NCI-H2081 treated with DMSO at 0.1 percent for 48 hours (cell line): ENCODE measurements at regions not wholly inside any gene's neighbourhood (a gene's known extent, or its start where the extent isn't known, plus 50 kb on each side); places are given as distances from the start of the nearest gene placed in this dataset.

Experiments
- DNase-seq: peaks from one replicate; lab custom pipeline; 2025; lab: John Stamatoyannopoulos, UW

GRCh38 chr4:19707876-19708275, 543.8 kb upstream of the SLIT2 start:
- DNase-seq, result no peak

GRCh38 chr4:19703391-19703790, 548.3 kb upstream of the SLIT2 start:
- no peak for DNase-seq

DNA sequence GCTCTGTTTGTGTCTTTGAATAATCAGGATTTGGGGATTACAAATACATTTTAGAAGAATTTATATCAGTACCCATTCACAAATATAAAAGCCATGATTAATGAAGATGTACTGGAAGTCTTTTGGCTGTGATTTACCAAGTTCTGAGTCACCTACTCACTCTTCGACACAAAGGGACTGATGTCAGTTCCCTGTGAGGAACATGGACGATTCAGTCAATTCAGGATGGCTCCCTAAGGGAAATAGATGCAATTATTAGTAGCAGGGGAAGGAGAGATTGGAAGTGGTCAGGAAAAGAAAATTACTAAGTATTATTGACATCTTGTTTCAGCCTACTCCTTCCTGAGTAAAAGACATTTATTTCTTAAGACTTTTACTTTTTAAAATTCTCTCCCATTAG, 550.7 kb upstream of the SLIT2 start:
- DNase-seq, result no peak

DNA sequence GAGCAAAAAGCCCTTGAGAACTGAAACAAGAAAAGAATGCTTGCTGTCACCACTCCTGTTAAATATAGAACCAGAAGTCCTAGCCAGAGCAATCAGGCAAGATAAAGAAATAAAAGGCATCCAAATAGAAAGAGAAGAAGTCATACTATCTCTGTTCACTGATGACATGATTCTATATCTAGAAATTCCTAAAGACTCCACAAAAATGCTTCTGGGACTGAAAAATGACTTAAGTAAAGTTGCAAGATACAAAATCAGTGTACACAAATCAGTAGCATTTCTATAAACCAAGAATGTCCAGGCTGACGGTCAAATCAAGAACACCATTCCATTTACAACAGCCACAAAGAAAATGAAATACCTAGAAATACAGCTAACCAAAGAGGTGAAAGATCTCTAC, 552.7 kb upstream of the SLIT2 start:
- no peak for DNase-seq

- DNase-seq, result no peak
Measured at GRCh38 chr4:19694812-19695211, 556.9 kb upstream of the SLIT2 start.

- DNase-seq, result no peak
Measured at GRCh38 chr4:19693936-19694570, 557.7 kb upstream of the SLIT2 start.

GRCh38 chr4:19689511-19689910, 562.2 kb upstream of the SLIT2 start:
- DNase-seq, result no peak

DNA sequence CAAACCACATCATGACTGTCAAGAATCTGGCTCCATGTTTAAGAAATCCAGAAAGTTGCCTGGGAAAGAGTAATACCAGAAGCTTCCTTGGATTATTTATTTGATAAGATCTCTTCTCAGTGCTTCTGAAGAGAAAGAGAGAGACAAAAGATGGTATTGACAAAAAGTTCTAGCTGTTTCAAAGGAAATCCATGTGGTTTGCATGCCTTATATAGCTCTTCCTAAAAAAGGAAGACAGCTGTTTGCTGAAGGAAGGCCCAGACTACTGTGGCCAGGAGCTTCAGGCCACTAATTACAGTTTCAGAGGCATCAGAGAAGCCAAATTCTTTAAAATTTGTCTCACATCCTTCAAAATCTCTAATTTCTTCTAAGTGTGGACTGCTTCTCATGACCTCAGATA, 565.2 kb upstream of the SLIT2 start:
- no peak for DNase-seq

GRCh38 chr4:19684084-19684483, 567.6 kb upstream of the SLIT2 start:
- no peak for DNase-seq

GRCh38 chr4:19683426-19683825, 568.3 kb upstream of the SLIT2 start:
- DNase-seq, result no peak

DNA sequence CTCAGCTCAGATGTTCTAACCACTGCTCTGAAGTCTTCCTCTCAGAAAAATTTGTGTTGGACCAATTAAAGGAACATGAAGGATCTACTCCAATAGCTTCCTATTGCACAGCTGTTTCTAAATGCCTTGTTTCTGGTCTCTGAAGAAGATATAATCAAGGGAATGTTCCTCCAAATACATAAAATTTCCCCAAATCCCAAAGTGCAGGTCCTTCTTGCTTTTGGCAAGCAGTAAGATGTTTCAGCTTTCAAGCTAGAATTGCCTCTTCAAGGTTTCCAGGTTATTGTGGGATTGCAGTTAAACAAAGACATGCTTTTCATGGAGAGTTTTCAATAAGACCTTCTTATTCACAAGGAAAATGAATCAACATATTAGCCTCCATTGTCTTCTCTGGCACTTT, 574.5 kb upstream of the SLIT2 start:
- DNase-seq, result no peak

- no peak for DNase-seq
Measured at GRCh38 chr4:19675172-19675811, 576.4 kb upstream of the SLIT2 start.

DNA sequence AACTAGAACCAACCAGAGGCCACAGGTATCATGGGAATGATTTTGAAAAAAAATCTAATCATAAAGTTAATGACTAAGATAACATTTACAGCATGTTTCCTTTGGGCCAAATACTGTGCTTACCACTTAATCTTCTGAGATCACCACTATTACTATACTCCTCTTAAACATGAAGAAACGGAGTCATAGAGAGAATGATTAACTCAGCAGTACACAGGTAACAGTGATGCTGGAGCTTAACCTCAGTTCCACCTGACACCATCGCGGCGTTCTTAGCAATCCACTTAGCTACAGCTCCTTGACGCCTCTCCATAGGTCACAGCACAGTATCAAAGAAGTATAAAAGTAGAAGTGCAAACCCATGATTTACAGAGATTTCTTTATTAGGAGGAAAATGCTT, 592.6 kb upstream of the SLIT2 start:
- no peak for DNase-seq

DNA sequence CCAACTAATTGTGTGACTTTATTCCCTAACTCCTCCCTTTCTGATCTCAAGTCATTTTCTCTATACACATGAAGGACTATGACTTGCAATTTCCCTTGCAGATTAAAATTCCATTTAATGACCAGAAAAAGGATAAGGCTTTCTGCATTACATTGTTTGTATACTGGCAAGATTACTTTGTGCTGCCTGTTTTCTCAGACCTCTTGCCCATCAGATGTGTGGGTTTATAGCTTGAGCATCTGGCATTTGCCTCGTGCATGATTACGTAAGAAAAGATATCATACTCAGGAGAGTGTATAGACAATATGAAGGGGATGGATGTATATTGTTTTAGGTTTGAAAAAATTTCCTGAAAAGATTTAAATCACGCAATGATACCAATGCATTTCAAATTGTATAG, 593.8 kb upstream of the SLIT2 start:
- DNase-seq, result no peak

DNA sequence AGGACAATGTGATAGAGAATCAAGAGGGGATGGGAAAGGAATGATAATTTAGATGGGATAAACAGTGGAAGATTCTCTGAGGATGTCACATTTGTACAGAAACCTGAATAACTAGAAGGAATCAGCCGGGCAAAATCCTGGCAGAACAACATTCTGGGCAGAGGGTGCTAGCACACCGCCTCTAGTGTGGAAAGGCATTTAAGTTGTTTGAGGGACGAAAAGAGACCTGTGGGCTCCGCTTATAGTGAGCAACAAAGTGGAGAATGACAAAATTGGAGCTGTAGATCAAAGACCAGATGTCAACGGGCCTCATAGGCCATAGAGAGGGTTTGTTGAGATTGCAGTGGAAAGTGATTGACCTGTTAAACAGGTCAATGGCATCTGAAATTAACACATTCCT, 596.0 kb upstream of the SLIT2 start:
- DNase-seq, result no peak

GRCh38 chr4:19650903-19651864, 600.5 kb upstream of the SLIT2 start:
- no peak for DNase-seq

GRCh38 chr4:19645589-19645988, 606.1 kb upstream of the SLIT2 start:
- DNase-seq, result no peak

DNA sequence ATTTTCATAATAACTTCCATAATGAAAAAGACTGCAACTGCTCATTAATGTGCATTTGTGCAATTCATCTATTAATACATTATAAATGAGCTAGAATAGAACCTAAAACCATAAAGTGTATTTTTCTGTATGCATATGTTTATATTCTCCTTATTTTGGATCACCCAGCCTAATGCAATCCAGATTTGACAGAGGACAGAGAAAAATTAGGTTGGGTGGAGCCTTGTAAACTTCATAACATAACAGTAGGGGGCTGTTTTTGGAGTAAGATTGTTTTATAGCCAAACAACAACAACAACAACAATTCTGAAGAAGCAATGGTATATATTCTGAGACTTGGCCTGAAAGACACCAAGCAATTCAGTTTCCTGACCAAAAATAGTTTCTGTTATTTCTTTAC, 615.3 kb upstream of the SLIT2 start:
- no peak for DNase-seq

DNA sequence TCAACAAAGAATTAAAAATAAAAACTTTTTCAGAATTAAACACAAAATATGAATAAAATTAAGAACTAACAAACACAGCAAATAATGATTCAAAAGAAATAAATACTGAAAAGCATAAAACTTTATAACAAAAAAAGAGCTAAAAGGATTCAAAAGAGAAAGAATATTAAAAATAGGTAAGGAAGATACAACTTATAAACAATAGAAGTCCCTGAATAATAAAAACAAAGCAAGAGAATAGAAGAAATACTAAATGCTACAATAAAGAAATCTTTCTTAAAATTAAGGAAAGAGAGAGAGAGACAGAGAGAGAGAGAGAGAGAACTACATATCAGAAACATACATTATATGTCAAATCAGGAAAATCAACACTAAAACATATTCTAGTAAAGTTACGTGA, 619.9 kb upstream of the SLIT2 start:
- DNase-seq, result no peak

DNA sequence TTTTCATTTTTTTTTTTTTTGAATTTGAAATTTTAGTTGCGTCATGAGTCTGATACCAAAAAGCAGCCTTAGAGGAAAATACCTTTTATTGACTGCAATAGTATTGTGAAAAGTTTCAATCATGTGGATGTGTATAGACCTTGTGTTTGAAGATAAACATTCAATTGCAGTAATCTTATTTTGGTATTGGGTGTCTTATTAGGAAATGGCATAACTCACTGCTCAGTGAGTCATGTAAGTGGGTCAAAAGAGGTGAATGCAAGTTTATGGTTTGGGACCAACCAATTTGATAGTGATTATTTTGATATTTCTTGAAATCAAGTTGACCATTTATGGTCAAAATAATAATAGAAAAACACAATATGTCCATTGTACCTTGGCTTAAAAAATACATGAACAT, 627.8 kb upstream of the SLIT2 start:
- DNase-seq, result no peak

- DNase-seq, result no peak
Measured at GRCh38 chr4:19615086-19615689, 636.5 kb upstream of the SLIT2 start.

DNA sequence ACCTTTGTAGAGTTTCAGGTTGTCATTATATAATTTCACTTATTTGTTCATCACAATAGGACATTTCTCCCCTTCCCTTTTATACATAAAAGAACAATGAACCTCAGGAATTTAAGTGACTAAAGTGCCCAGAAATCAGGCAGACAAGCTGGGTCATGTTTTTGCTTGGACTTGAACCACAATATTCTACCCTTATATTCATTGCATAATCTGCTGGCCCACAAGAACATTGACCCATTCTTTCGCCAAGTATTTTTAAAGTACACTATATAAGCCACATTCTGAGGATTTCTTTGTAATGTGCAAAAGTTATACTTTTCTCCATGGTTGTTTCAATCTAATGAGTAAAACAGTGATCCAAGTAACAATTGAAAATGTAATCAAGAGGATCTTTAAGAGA, 637.5 kb upstream of the SLIT2 start:
- DNase-seq, result no peak

DNA sequence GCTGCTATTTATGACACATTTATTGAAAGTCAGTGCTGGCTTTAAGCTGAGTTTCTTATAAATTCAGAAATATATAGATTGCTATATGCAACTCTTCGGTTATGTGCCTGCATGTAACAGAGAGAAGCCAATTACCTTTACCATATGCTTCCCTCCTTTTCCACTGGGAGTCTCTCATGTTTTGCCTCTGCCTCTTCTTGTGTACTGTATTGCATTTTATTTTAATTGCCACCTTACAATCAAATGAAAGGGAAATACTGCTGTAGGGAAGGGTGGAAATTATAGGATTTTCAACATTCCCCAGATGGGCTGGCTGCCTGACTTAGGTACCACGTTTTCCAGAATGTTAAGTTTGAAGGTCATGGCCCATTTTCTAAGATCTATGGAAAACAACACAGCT, 655.4 kb upstream of the SLIT2 start:
- DNase-seq, result peak; percentile 10
